H1 (cell line): ENCODE measurements at regions not wholly inside any gene's neighbourhood (a gene's known extent, or its start where the extent isn't known, plus 50 kb on each side); places are given as distances from the start of the nearest gene placed in this dataset.

Source experiments
- CTCF ChIA-PET: fragments of 300-600 bp; sonication (Branson Sonifier 250); formaldehyde crosslinking; loops from one replicate; lab custom pipeline; 2021; ENCODE audit not compliant: partially characterized antibody; lab: Charles Lee
- POLR2A ChIA-PET: fragments of 300-600 bp; sonication (Branson Sonifier 250); formaldehyde crosslinking; loops from one replicate; lab custom pipeline; 2021; ENCODE audit warnings: inconsistent platforms; ENCODE audit not compliant: partially characterized antibody; lab: Charles Lee
- DNase-seq, 2 experiments: peaks; one replicate each; pipeline versions ENCODE4 v3.0.0 to v3.0.0-alpha.2; 2010 to 2022; ENCODE audit warnings: low spot score in 2 of 2, low read depth in 1 of 2, mixed read lengths in 1 of 2
- FAIRE-seq: peaks from 2 replicates; lab custom pipeline; 2011; peaks lifted over from hg19 to GRCh38; lab: Jason Lieb, UNC
- H2AFZ ChIP-seq: 2 replicates; pipeline ENCODE4 v1.8.1; 2012; ENCODE audit warnings: low read length, inconsistent platforms
- H2AK5ac ChIP-seq: 2 replicates; pipeline ENCODE4 v1.6.1; 2013; ENCODE audit warnings: low read depth, low read length
- H2BK120ac ChIP-seq: replicated peaks from 2 replicates; pipeline ENCODE3; 2013; ENCODE audit warnings: low read depth, low read length, inconsistent platforms
- H2BK12ac ChIP-seq: 2 replicates; pipeline ENCODE4 v1.6.1; 2013; ENCODE audit warnings: low read depth, low read length
- H2BK15ac ChIP-seq: 2 replicates; pipeline ENCODE4 v1.6.1; 2013; ENCODE audit warnings: low read length
- H2BK20ac ChIP-seq: 2 replicates; pipeline ENCODE4 v1.6.1; 2013; ENCODE audit warnings: low read length
- H2BK5ac ChIP-seq: 2 replicates; pipeline ENCODE4 v1.6.1; 2013; ENCODE audit warnings: low read depth, low read length
- H3K14ac ChIP-seq: 2 replicates; pipeline ENCODE4 v1.6.1; 2013; ENCODE audit warnings: inconsistent platforms; ENCODE audit not compliant: insufficient read length
- H3K18ac ChIP-seq: 2 replicates; pipeline ENCODE4 v1.6.1; 2013; ENCODE audit warnings: low read length; ENCODE audit errors: extremely low read depth
- H3K23ac ChIP-seq: 2 replicates; pipeline ENCODE4 v1.6.1; 2013; ENCODE audit warnings: inconsistent platforms; ENCODE audit not compliant: insufficient read length
- H3K23me2 ChIP-seq: 2 replicates; pipeline ENCODE4 v1.6.1; 2013; ENCODE audit warnings: low read depth, low read length
- H3K27ac ChIP-seq: 2 replicates; pipeline ENCODE4 v1.6.1; 2011; ENCODE audit warnings: low read depth, low read length, inconsistent platforms
- H3K27me3 ChIP-seq, 4 experiments: replicated peaks in 1 of 4; 1 replicate in 1 of 4; 2 replicates in 3 of 4; pipeline versions ENCODE4 v1.6.1 to v1.8.1; 2011 to 2013; ENCODE audit warnings: low read length in 3 of 4, mild to moderate bottlenecking in 3 of 4, inconsistent platforms in 2 of 4, mixed read lengths in 2 of 4, moderate library complexity in 1 of 4; ENCODE audit not compliant: control insufficient read depth in 3 of 4, insufficient read depth in 3 of 4; ENCODE audit errors: extremely low read depth in 1 of 4
- H3K36me3 ChIP-seq, 4 experiments: 2 replicates each; pipeline versions ENCODE4 v1.6.1 to v1.8.1; 2011 to 2013; ENCODE audit warnings: mild to moderate bottlenecking in 4 of 4, low read length in 3 of 4, moderate library complexity in 2 of 4, control low read depth in 1 of 4, inconsistent platforms in 1 of 4; ENCODE audit not compliant: insufficient read depth in 4 of 4, control insufficient read depth in 2 of 4
- H3K4ac ChIP-seq: replicated peaks from 2 replicates; pipeline ENCODE3; 2013; ENCODE audit warnings: low read length, low read depth, mixed read lengths, inconsistent platforms; ENCODE audit not compliant: insufficient read length
- H3K4me1 ChIP-seq, 4 experiments: replicated peaks in 1 of 4; 1 replicate in 1 of 4; 2 replicates in 3 of 4; pipeline versions ENCODE4 v1.6.1 to v1.8.1; 2011 to 2013; ENCODE audit warnings: low read length in 3 of 4, inconsistent platforms in 2 of 4, mixed read lengths in 1 of 4; ENCODE audit not compliant: insufficient read depth in 4 of 4, control insufficient read depth in 3 of 4
- H3K4me2 ChIP-seq, 2 experiments: 2 replicates each; pipeline versions ENCODE4 v1.6.1 to v1.8.1; 2011 to 2013; ENCODE audit warnings: low read depth in 2 of 2, low read length in 2 of 2, control low read depth in 1 of 2, inconsistent platforms in 1 of 2, mild to moderate bottlenecking in 1 of 2; ENCODE audit not compliant: insufficient read depth in 1 of 2
- H3K4me3 ChIP-seq, 4 experiments: fragments of 200-600, 300-600 bp in 1 of 4; sonication (generic), shearing (Covaris generic), sonication (Bioruptor Twin) in 1 of 4; 2 replicates each; pipeline versions ENCODE4 v1.5.1 to v1.8.1; 2011 to 2016; ENCODE audit warnings: low read length in 4 of 4, low read depth in 3 of 4, control low read depth in 2 of 4, inconsistent platforms in 2 of 4, mild to moderate bottlenecking in 2 of 4, mixed read lengths in 1 of 4, moderate library complexity in 1 of 4; ENCODE audit not compliant: insufficient read depth in 2 of 4; ENCODE audit errors: extremely low read depth in 1 of 4
- H3K56ac ChIP-seq: replicated peaks from 2 replicates; pipeline ENCODE3; 2013; ENCODE audit warnings: low read depth, mild to moderate bottlenecking, mixed read lengths, low read length, inconsistent platforms; ENCODE audit not compliant: insufficient read length
- H3K79me1 ChIP-seq: 2 replicates; pipeline ENCODE4 v1.6.1; 2013; ENCODE audit warnings: low read depth, low read length, control low read depth
- H3K79me2 ChIP-seq, 2 experiments: 2 replicates each; pipeline versions ENCODE4 v1.6.1 to v1.8.1; 2012 to 2013; ENCODE audit warnings: low read length in 2 of 2, mild to moderate bottlenecking in 2 of 2, inconsistent platforms in 1 of 2; ENCODE audit not compliant: insufficient read depth in 2 of 2, control insufficient read depth in 1 of 2
- H3K9ac ChIP-seq, 4 experiments: replicated peaks in 1 of 4; 1 replicate in 1 of 4; 2 replicates in 3 of 4; pipeline versions ENCODE4 v1.6.1 to v1.8.1; 2011 to 2013; ENCODE audit warnings: low read depth in 3 of 4, low read length in 3 of 4, control low read depth in 2 of 4, mild to moderate bottlenecking in 2 of 4, moderate library complexity in 2 of 4, inconsistent platforms in 1 of 4; ENCODE audit errors: extremely low read depth in 1 of 4
- H3K9me3 ChIP-seq, 2 experiments: 2 replicates each; pipeline versions ENCODE4 v1.6.1 to v1.8.1; 2012 to 2013; ENCODE audit warnings: mild to moderate bottlenecking in 2 of 2, moderate library complexity in 2 of 2, control low read depth in 1 of 2, inconsistent platforms in 1 of 2, low read depth in 1 of 2, low read length in 1 of 2, mixed read lengths in 1 of 2; ENCODE audit not compliant: insufficient read depth in 2 of 2
- H4K20me1 ChIP-seq, 2 experiments: replicated peaks in 1 of 2; 2 replicates each; pipeline versions ENCODE3 to v1.8.1; 2011 to 2013; ENCODE audit warnings: inconsistent platforms in 2 of 2, low read length in 2 of 2, mild to moderate bottlenecking in 1 of 2; ENCODE audit not compliant: insufficient read depth in 2 of 2, control insufficient read depth in 1 of 2
- H4K5ac ChIP-seq: 2 replicates; pipeline ENCODE4 v1.6.1; 2013; ENCODE audit warnings: low read length, low read depth, mixed read lengths, inconsistent platforms; ENCODE audit not compliant: insufficient read length
- H4K8ac ChIP-seq: 2 replicates; pipeline ENCODE4 v1.8.0; 2013; ENCODE audit warnings: mild to moderate bottlenecking, moderate library complexity, low read length, inconsistent platforms; ENCODE audit not compliant: insufficient read depth; ENCODE audit errors: extremely low read depth
- H4K91ac ChIP-seq: replicated peaks from 2 replicates; pipeline ENCODE3; 2013; ENCODE audit warnings: low read length, mixed read lengths, inconsistent platforms; ENCODE audit not compliant: insufficient read length
- ATF2 ChIP-seq: IDR thresholded peaks from 2 replicates; pipeline ENCODE4 v1.6.1; 2012; ENCODE audit warnings: low read length, inconsistent platforms
- EZH2 ChIP-seq: fragments of 200-600 bp; sonication (generic); IDR thresholded peaks from 2 replicates; pipeline ENCODE4 v1.7.1; 2012; ENCODE audit warnings: low read depth, mild to moderate bottlenecking, moderate library complexity, low read length, inconsistent platforms; ENCODE audit not compliant: severe bottlenecking
- KDM4A ChIP-seq: IDR thresholded peaks from one replicate; pipeline ENCODE4 v1.7.1; 2012; ENCODE audit warnings: low read depth, mild to moderate bottlenecking, moderate library complexity, low read length, inconsistent platforms; ENCODE audit not compliant: severe bottlenecking
- NANOG ChIP-seq: IDR thresholded peaks from 2 replicates; pipeline ENCODE4 v1.6.1; 2011; ENCODE audit warnings: low read length, low read depth, mild to moderate bottlenecking, inconsistent platforms; ENCODE audit not compliant: insufficient read depth, poor library complexity, severe bottlenecking
- TEAD4 ChIP-seq: IDR thresholded peaks from 2 replicates; pipeline ENCODE4 v1.6.1; 2012; ENCODE audit warnings: low read depth, low read length, inconsistent platforms, mixed read lengths
- WGBS, 2 experiments: shearing (Covaris generic) in 1 of 2; methylation state at CpG; one replicate each; pipeline versions ENCODE4 v1.1.6 to v1.1.7; 2013 to 2015; ENCODE audit warnings: low lambda C conversion rate in 2 of 2, mixed read lengths in 2 of 2, inconsistent platforms in 1 of 2, low coverage in 1 of 2, missing lambda C conversion rate in 1 of 2; ENCODE audit not compliant: insufficient replicate concordance in 2 of 2, insufficient coverage in 1 of 2, insufficient read length in 1 of 2; ENCODE audit errors: extremely low coverage in 1 of 2, missing lambda C conversion rate in 1 of 2; 5-methylcytosine and 5-hydroxymethylcytosine counted together

- Histone ChIP-seq H3K27ac (no peak overlapping the region), H3K36me3 (no peaks in the 10 kb centered on the region), H2BK15ac (no peak overlapping the region), H2BK120ac (no peak overlapping the region), H3K14ac (no peak overlapping the region), H3K18ac (no peak overlapping the region), H2BK12ac (no peak overlapping the region), H3K4me3 (no peak overlapping the region), H2AK5ac (no peak overlapping the region), H3K79me2 (no peaks in the 10 kb centered on the region), H3K9me3 (no peaks in the 10 kb centered on the region), H2BK20ac (no peak overlapping the region), H4K20me1 (no peaks in the 10 kb centered on the region), H4K5ac (no peak overlapping the region), H2BK5ac (no peak overlapping the region), H3K23me2 (no peaks in the 10 kb centered on the region), H2AFZ (no peak overlapping the region), H3K79me1 (no peaks in the 10 kb centered on the region), H3K9ac (no peak overlapping the region), H4K8ac (no peak overlapping the region), H4K91ac (no peak overlapping the region), H3K4me2 (no peak overlapping the region), H3K4ac (no peak overlapping the region), H3K23ac (no peak overlapping the region), H3K27me3 (no peaks in the 10 kb centered on the region), H3K56ac (no peak overlapping the region), H3K4me1 (no peaks in the 10 kb centered on the region)
- ChIA-PET CTCF (interaction anchor here (0.7 to 1.7 kb wide), 7 partner anchors 8 to 259 kb away, joined by 3 to 5 read pairs (median 4); no protein-coding TSS in a partner anchor), POLR2A (no interaction called here)
- no peak for DNase-seq
- FAIRE-seq: no peak
- 89% methylated on average over 6 of the region's 6 CpGs; no CpG with 5 or more reads in 1 of the 2 experiments for WGBS, 2 experiments
- TF ChIP-seq ATF2: no peak
- TF ChIP-seq KDM4A: no peak
- no peak for TF ChIP-seq NANOG
- no peak for TF ChIP-seq EZH2
- TF ChIP-seq TEAD4: no peak
Measured at GRCh38 chr10:42997151-42997848, 79.6 kb upstream of the RET start.
